IMR-90 (cell line): ENCODE measurements at regions not wholly inside any gene's neighbourhood (a gene's known extent, or its start where the extent isn't known, plus 50 kb on each side); places are given as distances from the start of the nearest gene placed in this dataset.

ENCODE experiments used
- ATAC-seq: fragments of 200-7000 bp; cut with Tn5 transposase; 2 replicates; pipeline ENCODE4 v1.9.1; 2020; ENCODE audit warnings: low read depth, mild to moderate bottlenecking, moderate library complexity
- BruUV-seq: library from RNA; stranded (reverse); fragments of 400-500 nt; replicated peaks from 2 replicates; lab custom pipeline; 2021; lab: Mats Ljungman, UMichigan
- CTCF ChIA-PET: fragments of 300-600 bp; formaldehyde crosslinking; extraction: SDS; loops from one replicate; lab custom pipeline; 2021; ENCODE audit warnings: antibody characterized with exemption; lab: Yijun Ruan, JAX
- POLR2A ChIA-PET: fragments of 300-600 bp; sonication (Branson Sonifier 250); formaldehyde crosslinking; loops from one replicate; lab custom pipeline; 2022; ENCODE audit warnings: antibody characterized with exemption; ENCODE audit not compliant: unreplicated experiment; lab: Charles Lee
- DNase-seq: peaks from one replicate; pipeline ENCODE4 v3.0.0; 2013
- H2AFZ ChIP-seq: replicated peaks from 2 replicates; pipeline ENCODE3; 2013; ENCODE audit warnings: low read length, mild to moderate bottlenecking; ENCODE audit not compliant: poor library complexity
- H2AK5ac ChIP-seq: 2 replicates; pipeline ENCODE4 v1.6.1; 2013; ENCODE audit warnings: low read depth, low read length, inconsistent platforms
- H2AK9ac ChIP-seq: replicated peaks from 2 replicates; pipeline ENCODE3; 2013; ENCODE audit warnings: mild to moderate bottlenecking, low read depth, low read length, moderate library complexity; ENCODE audit not compliant: poor library complexity
- H2BK120ac ChIP-seq: 2 replicates; pipeline ENCODE4 v1.6.1; 2013; ENCODE audit warnings: low read depth, low read length, inconsistent platforms
- H2BK15ac ChIP-seq: 3 replicates; pipeline ENCODE4 v1.6.1; 2013; ENCODE audit warnings: low read depth, low read length, inconsistent platforms
- H2BK20ac ChIP-seq: 2 replicates; pipeline ENCODE4 v1.6.1; 2013; ENCODE audit warnings: low read depth, mild to moderate bottlenecking, inconsistent platforms, low read length, moderate library complexity
- H2BK5ac ChIP-seq: 2 replicates; pipeline ENCODE4 v1.6.1; 2013; ENCODE audit warnings: mild to moderate bottlenecking, low read depth, low read length, inconsistent platforms; ENCODE audit not compliant: poor library complexity, severe bottlenecking
- H3K14ac ChIP-seq: replicated peaks from 2 replicates; pipeline ENCODE4 v1.6.1; 2013; ENCODE audit warnings: low read depth, low read length, inconsistent platforms
- H3K18ac ChIP-seq: 2 replicates; pipeline ENCODE4 v1.6.1; 2013; ENCODE audit warnings: low read depth, low read length, control low read depth
- H3K23ac ChIP-seq: 2 replicates; pipeline ENCODE4 v1.6.1; 2013; ENCODE audit warnings: low read depth, low read length, inconsistent platforms
- H3K27ac ChIP-seq: 2 replicates; pipeline ENCODE4 v1.5.1; 2013; ENCODE audit warnings: mild to moderate bottlenecking, control low read depth, low read length; ENCODE audit not compliant: insufficient read depth
- H3K27me3 ChIP-seq: 2 replicates; pipeline ENCODE4 v1.6.1; 2013; ENCODE audit warnings: low read length; ENCODE audit not compliant: control insufficient read depth, insufficient read depth
- H3K36me3 ChIP-seq: 2 replicates; pipeline ENCODE4 v1.6.1; 2013; ENCODE audit warnings: low read length, mixed read lengths; ENCODE audit not compliant: control insufficient read depth, insufficient read depth
- H3K4ac ChIP-seq: 2 replicates; pipeline ENCODE4 v1.6.1; 2013; ENCODE audit warnings: low read depth, low read length, inconsistent platforms
- H3K4me1 ChIP-seq: 2 replicates; pipeline ENCODE4 v1.6.1; 2013; ENCODE audit warnings: low read length, mixed read lengths; ENCODE audit not compliant: control insufficient read depth, insufficient read depth
- H3K4me2 ChIP-seq: 2 replicates; pipeline ENCODE4 v1.6.1; 2013; ENCODE audit warnings: low read depth, mild to moderate bottlenecking, control low read depth, low read length, moderate library complexity
- H3K4me3 ChIP-seq: 2 replicates; pipeline ENCODE4 v1.5.1; 2013; ENCODE audit warnings: low read depth, mild to moderate bottlenecking, control low read depth, low read length, moderate library complexity; ENCODE audit not compliant: insufficient read depth
- H3K56ac ChIP-seq: 2 replicates; pipeline ENCODE4 v1.6.1; 2013; ENCODE audit warnings: low read length, inconsistent platforms; ENCODE audit not compliant: insufficient read depth; ENCODE audit errors: extremely low read depth
- H3K79me1 ChIP-seq, 2 experiments: 2 replicates each; pipeline ENCODE4 v1.6.1; 2013; ENCODE audit warnings: low read length in 2 of 2, inconsistent platforms in 1 of 2, low read depth in 1 of 2
- H3K9ac ChIP-seq: 2 replicates; pipeline ENCODE4 v1.6.1; 2013; ENCODE audit warnings: low read depth, low read length, control low read depth
- H3K9me1 ChIP-seq: 2 replicates; pipeline ENCODE4 v1.6.1; 2013; ENCODE audit warnings: low read length, inconsistent platforms; ENCODE audit not compliant: insufficient read depth
- H3K9me3 ChIP-seq: 2 replicates; pipeline ENCODE4 v1.6.1; 2013; ENCODE audit warnings: low read length; ENCODE audit not compliant: control insufficient read depth, insufficient read depth
- H4K20me1 ChIP-seq: 2 replicates; pipeline ENCODE4 v1.6.1; 2013; ENCODE audit warnings: low read length, inconsistent platforms; ENCODE audit not compliant: insufficient read depth
- H4K5ac ChIP-seq: 2 replicates; pipeline ENCODE4 v1.6.1; 2013; ENCODE audit warnings: mild to moderate bottlenecking, low read depth, low read length, control low read depth
- H4K8ac ChIP-seq, 2 experiments: 2 replicates each; pipeline ENCODE4 v1.6.1; 2013; ENCODE audit warnings: low read depth in 2 of 2, low read length in 2 of 2, control low read depth in 1 of 2, inconsistent platforms in 1 of 2
- H4K91ac ChIP-seq: 2 replicates; pipeline ENCODE4 v1.6.1; 2013; ENCODE audit warnings: low read depth, low read length, inconsistent platforms; ENCODE audit not compliant: insufficient read depth
- BHLHE40 ChIP-seq: fragments of 150-350 bp; IDR thresholded peaks from 2 replicates; pipeline ENCODE4 v1.6.1; 2016; ENCODE audit warnings: mild to moderate bottlenecking, low read depth, low read length
- CEBPB ChIP-seq: IDR thresholded peaks from 2 replicates; pipeline ENCODE4 v1.6.1; 2012; ENCODE audit warnings: low read depth, low read length, improper control_type of control experiment
- CHD1 ChIP-seq: IDR thresholded peaks from 2 replicates; pipeline ENCODE4 v1.6.1; 2012; ENCODE audit warnings: low read depth, low read length, improper control_type of control experiment
- FOS ChIP-seq: fragments of 150-350 bp; IDR thresholded peaks from 2 replicates; pipeline ENCODE4 v1.6.1; 2016; ENCODE audit warnings: low read depth, low read length
- MAFK ChIP-seq: IDR thresholded peaks from 2 replicates; pipeline ENCODE4 v1.6.1; 2012; ENCODE audit warnings: low read depth, low read length, improper control_type of control experiment
- MAZ ChIP-seq: IDR thresholded peaks from 2 replicates; pipeline ENCODE4 v1.6.1; 2012; ENCODE audit warnings: low read depth, mild to moderate bottlenecking, low read length, improper control_type of control experiment, moderate library complexity, borderline replicate concordance
- MXI1 ChIP-seq: IDR thresholded peaks from 2 replicates; pipeline ENCODE4 v1.6.1; 2012; ENCODE audit warnings: low read depth, mild to moderate bottlenecking, low read length, moderate library complexity, borderline replicate concordance
- NFE2L2 ChIP-seq: fragments of 150-350 bp; IDR thresholded peaks from 2 replicates; pipeline ENCODE4 v1.6.1; 2016; ENCODE audit warnings: low read depth, mild to moderate bottlenecking, low read length
- POLR2A ChIP-seq: IDR thresholded peaks from 2 replicates; pipeline ENCODE4 v1.6.1; 2012; ENCODE audit warnings: mild to moderate bottlenecking, low read depth, low read length
- RAD21 ChIP-seq: IDR thresholded peaks from 2 replicates; pipeline ENCODE4 v1.6.1; 2012; ENCODE audit warnings: low read length, improper control_type of control experiment
- RCOR1 ChIP-seq: IDR thresholded peaks from 2 replicates; pipeline ENCODE4 v1.6.1; 2012; ENCODE audit warnings: mild to moderate bottlenecking, low read length, improper control_type of control experiment; ENCODE audit not compliant: insufficient replicate concordance
- RFX5 ChIP-seq: IDR thresholded peaks from 2 replicates; pipeline ENCODE4 v1.8.0; 2012; ENCODE audit warnings: low read depth, mild to moderate bottlenecking, low read length, moderate library complexity
- SMC3 ChIP-seq: fragments of 150-350 bp; IDR thresholded peaks from 2 replicates; pipeline ENCODE4 v1.6.1; 2016; ENCODE audit warnings: low read depth, mild to moderate bottlenecking, antibody characterized with exemption, low read length, moderate library complexity
- WGBS, 2 experiments: methylation state at CpG; one replicate each; pipeline versions ENCODE4 v1.1.5 to v1.1.7; 2013; ENCODE audit warnings: missing lambda C conversion rate in 2 of 2; ENCODE audit not compliant: insufficient read length in 1 of 2; ENCODE audit errors: extremely low coverage in 2 of 2; 5-methylcytosine and 5-hydroxymethylcytosine counted together
- dilution Hi-C: fragments of 300-500 bp; cut with HindIII; formaldehyde crosslinking; loops from one replicate; pipeline ENCODE4 v1.14.3; 2018; ENCODE audit warnings: low sequenced_read_pairs; ENCODE audit not compliant: unreplicated experiment
- in situ Hi-C: fragments of 300-500 bp; cut with MboI; formaldehyde crosslinking; loops from 3 replicates; pipeline ENCODE4 v1.14.3; 2019; ENCODE audit warnings: low sequenced_read_pairs, inconsistent platforms, mixed read lengths
- intact Hi-C: fragments of 100-400 bp; cut with micrococcal nuclease; formaldehyde crosslinking; loops from 2 replicates; pipeline ENCODE4 v1.10.0; 2022
- TF ChIP-seq, protein P1 (sequence below): conservative IDR thresholded peaks from 2 replicates; pipeline ENCODE4 v1.5.1; 2012; ENCODE audit warnings: mild to moderate bottlenecking, low read depth, low read length, improper control_type of control experiment
- TF ChIP-seq, protein P2 (sequence below): fragments of 150-350 bp; IDR thresholded peaks from 2 replicates; pipeline ENCODE4 v1.6.1; 2017; ENCODE audit warnings: mild to moderate bottlenecking, antibody characterized with exemption, low read length, low read depth

DNA sequence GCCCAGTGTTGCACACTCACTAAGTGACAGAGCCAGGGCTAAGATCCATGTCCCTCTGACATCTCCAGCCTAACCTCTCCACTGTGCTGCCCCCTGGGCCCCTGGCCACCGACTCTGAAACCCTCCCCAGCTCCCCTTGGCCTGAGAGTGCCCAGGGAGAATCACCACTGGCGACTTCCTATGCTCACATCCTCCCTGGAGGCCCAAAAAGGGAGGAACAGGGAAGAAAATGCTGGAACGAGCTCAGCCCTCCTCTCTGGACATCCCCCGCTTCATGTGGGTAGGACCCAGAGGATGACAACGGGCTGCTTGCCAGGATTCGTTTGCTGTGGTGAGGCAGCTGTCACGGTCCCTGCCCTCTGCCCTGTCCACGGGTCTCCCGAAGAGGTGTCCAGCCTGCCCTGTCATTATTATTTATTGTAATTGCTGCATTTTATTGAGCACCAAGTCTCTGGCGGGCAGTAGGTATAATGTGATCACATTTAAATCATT, 153.5 kb upstream of the RPL38 start:
- no peak overlapping the region for H2AK9ac ChIP-seq
- H3K36me3 ChIP-seq = no peaks in the 10 kb centered on the region
- H3K9ac ChIP-seq = no peak overlapping the region
- no peaks in the 10 kb centered on the region for H4K20me1 ChIP-seq
- H3K9me3 ChIP-seq = peaks cover 48% of the 10 kb centered on the region
- no peak overlapping the region for H2BK20ac ChIP-seq
- DNase-seq (no peak), ATAC-seq (no peak)
- H3K56ac ChIP-seq = no peak overlapping the region
- H2AK5ac ChIP-seq = no peak overlapping the region
- no peak overlapping the region for H3K27ac ChIP-seq
- CTCF ChIA-PET = interaction anchor here (0.6 kb wide), 1 partner anchor 881 kb away, joined by 4 read pairs; no protein-coding TSS in a partner anchor
- H3K14ac ChIP-seq = no peak overlapping the region
- H4K91ac ChIP-seq = no peak overlapping the region
- H4K8ac ChIP-seq = no peak overlapping the region
- no CpG with 5 or more reads among the region's 10 CpGs for WGBS, 2 experiments
- H2BK120ac ChIP-seq = no peak overlapping the region
- no peak overlapping the region for H2BK5ac ChIP-seq
- intact Hi-C loops = no loop called here
- H3K9me1 ChIP-seq = no peaks in the 10 kb centered on the region
- no peak overlapping the region for H3K4ac ChIP-seq
- no peak overlapping the region for H3K4me2 ChIP-seq
- in situ Hi-C loops = loop anchor here (10.0 kb wide), 1 partner anchor 65 kb away; no protein-coding TSS in a partner anchor
- H3K4me1 ChIP-seq = no peaks in the 10 kb centered on the region
- no peak overlapping the region for H2AFZ ChIP-seq
- no peak overlapping the region for H3K18ac ChIP-seq
- H3K27me3 ChIP-seq = no peaks in the 10 kb centered on the region
- BruUV-seq = no TSS peak
- H3K4me3 ChIP-seq = no peak overlapping the region
- no peak overlapping the region for H4K5ac ChIP-seq
- H3K79me1 ChIP-seq = no peaks in the 10 kb centered on the region
- no peak overlapping the region for H3K23ac ChIP-seq
- no peak overlapping the region for H2BK15ac ChIP-seq
- dilution Hi-C loops = no loop called here
- POLR2A ChIA-PET = no interaction called here
- TF ChIP-seq SMC3 (no peak), RFX5 (no peak), FOS (no peak), MAZ (no peak), CEBPB (no peak), CHD1 (no peak), BHLHE40 (no peak), RCOR1 (no peak), NFE2L2 (no peak), POLR2A (no peak), RAD21 (no peak), MAFK (no peak), MXI1 (no peak)
- TF ChIP-seq, protein P1, sequence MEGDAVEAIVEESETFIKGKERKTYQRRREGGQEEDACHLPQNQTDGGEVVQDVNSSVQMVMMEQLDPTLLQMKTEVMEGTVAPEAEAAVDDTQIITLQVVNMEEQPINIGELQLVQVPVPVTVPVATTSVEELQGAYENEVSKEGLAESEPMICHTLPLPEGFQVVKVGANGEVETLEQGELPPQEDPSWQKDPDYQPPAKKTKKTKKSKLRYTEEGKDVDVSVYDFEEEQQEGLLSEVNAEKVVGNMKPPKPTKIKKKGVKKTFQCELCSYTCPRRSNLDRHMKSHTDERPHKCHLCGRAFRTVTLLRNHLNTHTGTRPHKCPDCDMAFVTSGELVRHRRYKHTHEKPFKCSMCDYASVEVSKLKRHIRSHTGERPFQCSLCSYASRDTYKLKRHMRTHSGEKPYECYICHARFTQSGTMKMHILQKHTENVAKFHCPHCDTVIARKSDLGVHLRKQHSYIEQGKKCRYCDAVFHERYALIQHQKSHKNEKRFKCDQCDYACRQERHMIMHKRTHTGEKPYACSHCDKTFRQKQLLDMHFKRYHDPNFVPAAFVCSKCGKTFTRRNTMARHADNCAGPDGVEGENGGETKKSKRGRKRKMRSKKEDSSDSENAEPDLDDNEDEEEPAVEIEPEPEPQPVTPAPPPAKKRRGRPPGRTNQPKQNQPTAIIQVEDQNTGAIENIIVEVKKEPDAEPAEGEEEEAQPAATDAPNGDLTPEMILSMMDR = no peak
- TF ChIP-seq, protein P2, sequence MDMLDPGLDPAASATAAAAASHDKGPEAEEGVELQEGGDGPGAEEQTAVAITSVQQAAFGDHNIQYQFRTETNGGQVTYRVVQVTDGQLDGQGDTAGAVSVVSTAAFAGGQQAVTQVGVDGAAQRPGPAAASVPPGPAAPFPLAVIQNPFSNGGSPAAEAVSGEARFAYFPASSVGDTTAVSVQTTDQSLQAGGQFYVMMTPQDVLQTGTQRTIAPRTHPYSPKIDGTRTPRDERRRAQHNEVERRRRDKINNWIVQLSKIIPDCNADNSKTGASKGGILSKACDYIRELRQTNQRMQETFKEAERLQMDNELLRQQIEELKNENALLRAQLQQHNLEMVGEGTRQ = no peak
